Bronchial epithelial cell (primary cell): ENCODE measurements at regions not wholly inside any gene's neighbourhood (a gene's known extent, or its start where the extent isn't known, plus 50 kb on each side); places are given as distances from the start of the nearest gene placed in this dataset.
A peak's percentile ranks its signal among the peaks of the same experiment; 100 is the strongest.

ENCODE experiments used
- DNase-seq: peaks from one replicate; pipeline ENCODE4 v3.0.0-alpha.2; 2010; ENCODE audit warnings: low read depth
- FAIRE-seq: peaks from 2 replicates; lab custom pipeline; 2011; peaks lifted over from hg19 to GRCh38; lab: Jason Lieb, UNC
- H3K27me3 ChIP-seq: 2 replicates; pipeline ENCODE4 v1.5.1; 2011; ENCODE audit warnings: low read length; ENCODE audit not compliant: control insufficient read depth, insufficient read depth
- H3K36me3 ChIP-seq: 2 replicates; pipeline ENCODE4 v1.5.1; 2011; ENCODE audit warnings: low read length; ENCODE audit not compliant: control insufficient read depth, insufficient read depth
- H3K4me3 ChIP-seq: 2 replicates; pipeline ENCODE4 v1.5.1; 2011; ENCODE audit warnings: mild to moderate bottlenecking, low read depth, low read length, control low read depth
- TF ChIP-seq, protein P1 (sequence below): IDR thresholded peaks from 2 replicates; pipeline ENCODE4 v1.5.1; 2011; ENCODE audit warnings: mild to moderate bottlenecking, moderate library complexity, low read length, control low read depth, inconsistent platforms; ENCODE audit not compliant: insufficient read depth, severe bottlenecking

- H3K4me3 ChIP-seq = no peak overlapping the region
- no peaks in the 10 kb centered on the region for H3K27me3 ChIP-seq
- TF ChIP-seq, protein P1, sequence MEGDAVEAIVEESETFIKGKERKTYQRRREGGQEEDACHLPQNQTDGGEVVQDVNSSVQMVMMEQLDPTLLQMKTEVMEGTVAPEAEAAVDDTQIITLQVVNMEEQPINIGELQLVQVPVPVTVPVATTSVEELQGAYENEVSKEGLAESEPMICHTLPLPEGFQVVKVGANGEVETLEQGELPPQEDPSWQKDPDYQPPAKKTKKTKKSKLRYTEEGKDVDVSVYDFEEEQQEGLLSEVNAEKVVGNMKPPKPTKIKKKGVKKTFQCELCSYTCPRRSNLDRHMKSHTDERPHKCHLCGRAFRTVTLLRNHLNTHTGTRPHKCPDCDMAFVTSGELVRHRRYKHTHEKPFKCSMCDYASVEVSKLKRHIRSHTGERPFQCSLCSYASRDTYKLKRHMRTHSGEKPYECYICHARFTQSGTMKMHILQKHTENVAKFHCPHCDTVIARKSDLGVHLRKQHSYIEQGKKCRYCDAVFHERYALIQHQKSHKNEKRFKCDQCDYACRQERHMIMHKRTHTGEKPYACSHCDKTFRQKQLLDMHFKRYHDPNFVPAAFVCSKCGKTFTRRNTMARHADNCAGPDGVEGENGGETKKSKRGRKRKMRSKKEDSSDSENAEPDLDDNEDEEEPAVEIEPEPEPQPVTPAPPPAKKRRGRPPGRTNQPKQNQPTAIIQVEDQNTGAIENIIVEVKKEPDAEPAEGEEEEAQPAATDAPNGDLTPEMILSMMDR = no peak
- no peaks in the 10 kb centered on the region for H3K36me3 ChIP-seq
- FAIRE-seq (no peak), DNase-seq (peak; percentile 10)
Observed at GRCh38 chr5:6003040-6003825, 375.1 kb downstream of the MED10 start.

- H3K4me3 ChIP-seq = no peak overlapping the region
- no peak for DNase-seq
- FAIRE-seq = no peak
- TF ChIP-seq, protein P1 = no peak
- no peaks in the 10 kb centered on the region for H3K27me3 ChIP-seq
- H3K36me3 ChIP-seq = no peaks in the 10 kb centered on the region
Observed at GRCh38 chr5:6000867-6001266, 377.5 kb downstream of the MED10 start.

GRCh38 chr5:5995819-5996218 lies 382.5 kb downstream of the MED10 start:
- FAIRE-seq (no peak), DNase-seq (no peak)
- Histone ChIP-seq H3K27me3 (no peaks in the 10 kb centered on the region), H3K36me3 (no peaks in the 10 kb centered on the region), H3K4me3 (no peak overlapping the region)
- TF ChIP-seq, protein P1 = no peak

GRCh38 chr5:5986492-5987178 lies 391.7 kb downstream of the MED10 start:
- FAIRE-seq (no peak), DNase-seq (no peak)
- TF ChIP-seq, protein P1 = no peak
- no peaks in the 10 kb centered on the region for H3K36me3 ChIP-seq
- no peak overlapping the region for H3K4me3 ChIP-seq
- H3K27me3 ChIP-seq = no peaks in the 10 kb centered on the region

- DNase-seq (no peak), FAIRE-seq (no peak)
- H3K27me3 ChIP-seq = no peaks in the 10 kb centered on the region
- TF ChIP-seq, protein P1 = no peak
- H3K4me3 ChIP-seq = no peak overlapping the region
- H3K36me3 ChIP-seq = no peaks in the 10 kb centered on the region
Observed at GRCh38 chr5:5985332-5985731, 393.0 kb downstream of the MED10 start.
